ENCODE measurements at regions not wholly inside any gene's neighbourhood (a gene's known extent, or its start where the extent isn't known, plus 50 kb on each side); places are given as distances from the start of the nearest gene placed in this dataset.

DNA sequence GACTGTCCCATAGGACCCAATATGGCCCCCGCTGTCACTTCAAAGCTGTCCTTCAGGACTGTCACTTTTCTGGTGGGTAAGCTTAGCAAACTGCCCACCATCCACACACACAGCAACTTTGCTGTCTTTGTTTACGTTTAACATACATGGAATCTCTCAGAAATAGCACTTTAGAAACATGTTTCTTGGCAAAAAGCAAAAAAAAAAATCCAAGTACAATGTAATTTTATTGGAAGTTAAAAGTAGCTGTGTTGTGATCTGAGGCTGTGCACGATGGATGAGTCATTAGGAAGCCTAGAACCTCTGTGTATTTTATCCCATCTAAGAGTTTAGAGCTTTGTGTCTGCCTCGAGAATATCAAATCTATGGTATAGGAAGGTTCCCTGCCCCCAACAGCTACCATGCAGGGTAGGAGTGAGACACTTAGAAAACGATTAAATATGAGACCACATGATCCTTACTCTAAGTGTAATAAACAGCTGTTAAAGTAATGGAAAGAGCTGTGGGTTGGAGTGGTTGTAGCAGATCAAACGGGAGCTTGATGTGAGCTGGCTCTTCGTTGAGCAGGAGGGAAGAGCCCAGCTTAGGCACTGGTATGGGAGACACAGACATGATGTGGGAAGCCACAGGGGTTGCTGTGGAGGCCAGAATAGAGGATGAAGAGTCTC, 119.5 kb downstream of the PLEKHG1 start:
- TF ChIP-seq, protein P1, sequence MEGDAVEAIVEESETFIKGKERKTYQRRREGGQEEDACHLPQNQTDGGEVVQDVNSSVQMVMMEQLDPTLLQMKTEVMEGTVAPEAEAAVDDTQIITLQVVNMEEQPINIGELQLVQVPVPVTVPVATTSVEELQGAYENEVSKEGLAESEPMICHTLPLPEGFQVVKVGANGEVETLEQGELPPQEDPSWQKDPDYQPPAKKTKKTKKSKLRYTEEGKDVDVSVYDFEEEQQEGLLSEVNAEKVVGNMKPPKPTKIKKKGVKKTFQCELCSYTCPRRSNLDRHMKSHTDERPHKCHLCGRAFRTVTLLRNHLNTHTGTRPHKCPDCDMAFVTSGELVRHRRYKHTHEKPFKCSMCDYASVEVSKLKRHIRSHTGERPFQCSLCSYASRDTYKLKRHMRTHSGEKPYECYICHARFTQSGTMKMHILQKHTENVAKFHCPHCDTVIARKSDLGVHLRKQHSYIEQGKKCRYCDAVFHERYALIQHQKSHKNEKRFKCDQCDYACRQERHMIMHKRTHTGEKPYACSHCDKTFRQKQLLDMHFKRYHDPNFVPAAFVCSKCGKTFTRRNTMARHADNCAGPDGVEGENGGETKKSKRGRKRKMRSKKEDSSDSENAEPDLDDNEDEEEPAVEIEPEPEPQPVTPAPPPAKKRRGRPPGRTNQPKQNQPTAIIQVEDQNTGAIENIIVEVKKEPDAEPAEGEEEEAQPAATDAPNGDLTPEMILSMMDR (IDR thresholded peaks at IDR 0.05) = no peak
- TF ChIP-seq POLR2AphosphoS5 (IDR thresholded peaks at IDR 0.05) = no peak
- TF ChIP-seq POLR2A (IDR thresholded peaks at IDR 0.05; ENCODE audit: low read depth) = no peak
